ENCODE measurements at regions not wholly inside any gene's neighbourhood (a gene's known extent, or its start where the extent isn't known, plus 50 kb on each side); places are given as distances from the start of the nearest gene placed in this dataset.
"Not testable (repeated sequence)": the region's sequence is repeated elsewhere in the genome, so short reads cannot be mapped to it uniquely, and the experiment has no call there.

- not testable (repeated sequence) for H3K27ac ChIP-seq (ENCODE audit: low read depth, low read length); H3K4ac ChIP-seq (ENCODE audit: low read depth, low read length); H4K8ac ChIP-seq (ENCODE audit: low read depth, low read length); H2BK12ac ChIP-seq (ENCODE audit: low read length); H3K4me3 ChIP-seq (ENCODE audit: low read depth, low read length); DNase-seq; H2BK5ac ChIP-seq (ENCODE audit: low read depth, low read length, poor library complexity); H2BK120ac ChIP-seq (ENCODE audit: insufficient read depth, low read length, poor library complexity); H2AK5ac ChIP-seq (ENCODE audit: low read length); H3K18ac ChIP-seq (ENCODE audit: low read length); H3K14ac ChIP-seq (ENCODE audit: low read length); H4K12ac ChIP-seq (ENCODE audit: low read depth, low read length); H3K79me1 ChIP-seq (ENCODE audit: low read length); H3K27me3 ChIP-seq (ENCODE audit: insufficient read depth, low read length); H2AFZ ChIP-seq (ENCODE audit: insufficient read depth, low read length, poor library complexity); H3K23ac ChIP-seq (ENCODE audit: low read length); H3K36me3 ChIP-seq (ENCODE audit: control insufficient read depth in 1 of 2, insufficient read depth in 2 of 2, low read length in 2 of 2); H3K9ac ChIP-seq (ENCODE audit: low read length); H3K79me2 ChIP-seq (ENCODE audit: control insufficient read depth, insufficient read depth, low read length, poor library complexity); H3K4me2 ChIP-seq (ENCODE audit: low read length); H3K4me1 ChIP-seq (ENCODE audit: control insufficient read depth in 1 of 2, insufficient read depth in 2 of 2, low read length in 2 of 2); H3K9me3 ChIP-seq (ENCODE audit: insufficient read depth, low read depth, low read length); H4K91ac ChIP-seq (ENCODE audit: low read depth, low read length)
- WGBS (ENCODE audit: extremely low coverage, insufficient coverage, insufficient read length): no CpG with 5 or more reads among the region's 1 CpG
These were observed 193.1 kb downstream of the POTEM start for GRCh38 chr14:19160379-19160778.

- not testable (repeated sequence) for DNase-seq; H3K36me3 ChIP-seq (ENCODE audit: control insufficient read depth in 1 of 2, insufficient read depth in 2 of 2, low read length in 2 of 2); H3K79me2 ChIP-seq (ENCODE audit: control insufficient read depth, insufficient read depth, low read length, poor library complexity); H2AK5ac ChIP-seq (ENCODE audit: low read length); H3K23ac ChIP-seq (ENCODE audit: low read length); H4K8ac ChIP-seq (ENCODE audit: low read depth, low read length); H3K4me1 ChIP-seq (ENCODE audit: control insufficient read depth in 1 of 2, insufficient read depth in 2 of 2, low read length in 2 of 2); H3K14ac ChIP-seq (ENCODE audit: low read length); H3K9me3 ChIP-seq (ENCODE audit: insufficient read depth, low read depth, low read length); H4K12ac ChIP-seq (ENCODE audit: low read depth, low read length); H3K79me1 ChIP-seq (ENCODE audit: low read length); H4K91ac ChIP-seq (ENCODE audit: low read depth, low read length); H2AFZ ChIP-seq (ENCODE audit: insufficient read depth, low read length, poor library complexity); H3K18ac ChIP-seq (ENCODE audit: low read length); H3K4ac ChIP-seq (ENCODE audit: low read depth, low read length); H2BK120ac ChIP-seq (ENCODE audit: insufficient read depth, low read length, poor library complexity); H3K27me3 ChIP-seq (ENCODE audit: insufficient read depth, low read length); H3K4me2 ChIP-seq (ENCODE audit: low read length); H3K27ac ChIP-seq (ENCODE audit: low read depth, low read length); H3K4me3 ChIP-seq (ENCODE audit: low read depth, low read length); H3K9ac ChIP-seq (ENCODE audit: low read length); H2BK5ac ChIP-seq (ENCODE audit: low read depth, low read length, poor library complexity); H2BK12ac ChIP-seq (ENCODE audit: low read length)
- no CpG with 5 or more reads among the region's 6 CpGs for WGBS (ENCODE audit: extremely low coverage, insufficient coverage, insufficient read length)
These were observed 194.2 kb downstream of the POTEM start for GRCh38 chr14:19161251-19162033.

- H4K8ac ChIP-seq (ENCODE audit: low read depth, low read length); H2BK120ac ChIP-seq (ENCODE audit: insufficient read depth, low read length, poor library complexity); H4K12ac ChIP-seq (ENCODE audit: low read depth, low read length); H3K23ac ChIP-seq (ENCODE audit: low read length); DNase-seq; H3K36me3 ChIP-seq (ENCODE audit: control insufficient read depth in 1 of 2, insufficient read depth in 2 of 2, low read length in 2 of 2); H4K91ac ChIP-seq (ENCODE audit: low read depth, low read length); H2AK5ac ChIP-seq (ENCODE audit: low read length); H3K9me3 ChIP-seq (ENCODE audit: insufficient read depth, low read depth, low read length); H3K9ac ChIP-seq (ENCODE audit: low read length); H3K4me3 ChIP-seq (ENCODE audit: low read depth, low read length); H3K4me1 ChIP-seq (ENCODE audit: control insufficient read depth in 1 of 2, insufficient read depth in 2 of 2, low read length in 2 of 2); H3K4me2 ChIP-seq (ENCODE audit: low read length); H2AFZ ChIP-seq (ENCODE audit: insufficient read depth, low read length, poor library complexity); H3K79me1 ChIP-seq (ENCODE audit: low read length); H2BK5ac ChIP-seq (ENCODE audit: low read depth, low read length, poor library complexity); H3K27me3 ChIP-seq (ENCODE audit: insufficient read depth, low read length); H3K79me2 ChIP-seq (ENCODE audit: control insufficient read depth, insufficient read depth, low read length, poor library complexity); H3K27ac ChIP-seq (ENCODE audit: low read depth, low read length); H2BK12ac ChIP-seq (ENCODE audit: low read length); H3K4ac ChIP-seq (ENCODE audit: low read depth, low read length); H3K18ac ChIP-seq (ENCODE audit: low read length); H3K14ac ChIP-seq (ENCODE audit: low read length): not testable (repeated sequence)
- no CpG with 5 or more reads among the region's 7 CpGs for WGBS (ENCODE audit: extremely low coverage, insufficient coverage, insufficient read length)
These were observed 194.9 kb downstream of the POTEM start for GRCh38 chr14:19162034-19162706.

GRCh38 chr14:19162920-19163319, 195.7 kb downstream of the POTEM start:
- not testable (repeated sequence) for H2AFZ ChIP-seq (ENCODE audit: insufficient read depth, low read length, poor library complexity); H4K91ac ChIP-seq (ENCODE audit: low read depth, low read length); H3K9me3 ChIP-seq (ENCODE audit: insufficient read depth, low read depth, low read length); H3K18ac ChIP-seq (ENCODE audit: low read length); H3K23ac ChIP-seq (ENCODE audit: low read length); H3K4me1 ChIP-seq (ENCODE audit: control insufficient read depth in 1 of 2, insufficient read depth in 2 of 2, low read length in 2 of 2); H4K8ac ChIP-seq (ENCODE audit: low read depth, low read length); H3K4ac ChIP-seq (ENCODE audit: low read depth, low read length); H3K27me3 ChIP-seq (ENCODE audit: insufficient read depth, low read length); H3K14ac ChIP-seq (ENCODE audit: low read length); H3K27ac ChIP-seq (ENCODE audit: low read depth, low read length); H3K4me2 ChIP-seq (ENCODE audit: low read length); H4K12ac ChIP-seq (ENCODE audit: low read depth, low read length); H2BK5ac ChIP-seq (ENCODE audit: low read depth, low read length, poor library complexity); H2BK120ac ChIP-seq (ENCODE audit: insufficient read depth, low read length, poor library complexity); H3K4me3 ChIP-seq (ENCODE audit: low read depth, low read length); H3K9ac ChIP-seq (ENCODE audit: low read length); H3K36me3 ChIP-seq (ENCODE audit: control insufficient read depth in 1 of 2, insufficient read depth in 2 of 2, low read length in 2 of 2); DNase-seq; H2AK5ac ChIP-seq (ENCODE audit: low read length); H3K79me1 ChIP-seq (ENCODE audit: low read length); H2BK12ac ChIP-seq (ENCODE audit: low read length); H3K79me2 ChIP-seq (ENCODE audit: control insufficient read depth, insufficient read depth, low read length, poor library complexity)
- no CpG with 5 or more reads among the region's 3 CpGs for WGBS (ENCODE audit: extremely low coverage, insufficient coverage, insufficient read length)

All from trophoblast cell (in vitro differentiated cells and primary cell).